Stimulated activated CD8-positive, alpha-beta memory T cell treated with anti-CD3 and anti-CD28 coated beads, Interleukin-2, amount 100 ng/mL, for 48 hours (primary cell): ENCODE measurements at regions not wholly inside any gene's neighbourhood (a gene's known extent, or its start where the extent isn't known, plus 50 kb on each side); places are given as distances from the start of the nearest gene placed in this dataset.
A peak's percentile ranks its signal among the peaks of the same experiment; 100 is the strongest.

ENCODE experiments used
- DNase-seq, 2 donors: peaks; one replicate each; pipeline ENCODE4 v3.0.0-alpha.2; 2020; ENCODE audit warnings: low read depth in 2 of 2

DNA sequence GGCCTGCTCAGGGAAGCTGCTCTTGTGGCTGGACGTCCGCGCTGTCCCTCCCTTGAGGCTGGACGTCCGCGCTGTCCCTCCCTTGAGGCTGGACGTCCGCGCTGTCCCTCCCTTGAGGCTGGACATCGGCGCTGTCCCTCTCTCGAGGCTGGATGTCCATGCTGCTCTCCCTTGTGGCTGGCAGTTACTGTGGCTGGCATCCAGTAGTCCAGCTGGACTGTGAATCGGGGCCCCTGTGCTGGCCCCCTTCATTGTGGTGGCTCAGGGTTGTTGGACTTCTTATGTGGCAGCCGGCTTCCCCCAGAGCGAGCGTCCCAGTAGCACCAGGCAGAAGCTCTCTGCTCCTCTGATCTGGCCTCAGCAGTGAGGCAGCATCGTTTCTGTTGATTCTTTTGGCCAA, 141.5 kb downstream of the IRF8 start:
- no peak for DNase-seq

DNA sequence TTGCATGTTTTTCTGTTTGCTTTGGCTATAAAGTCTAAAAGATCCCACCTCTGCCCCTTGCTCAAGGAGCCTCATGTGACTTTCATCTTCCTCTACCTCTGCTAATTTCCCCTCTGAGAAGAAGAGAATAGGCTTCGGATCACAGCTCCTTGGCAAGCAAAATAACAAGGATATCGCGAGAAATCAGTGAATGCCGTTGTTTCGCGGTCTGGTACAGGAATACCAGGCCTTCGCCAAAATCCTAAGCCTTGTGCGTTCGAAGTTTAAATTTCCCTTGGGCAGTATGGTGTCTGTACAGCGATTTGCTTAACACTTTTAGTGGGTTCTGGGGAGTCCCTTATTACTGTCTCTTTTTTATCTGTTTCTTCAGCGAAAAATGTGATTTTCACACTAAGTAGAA, 142.3 kb downstream of the IRF8 start:
- DNase-seq: no peak

DNA sequence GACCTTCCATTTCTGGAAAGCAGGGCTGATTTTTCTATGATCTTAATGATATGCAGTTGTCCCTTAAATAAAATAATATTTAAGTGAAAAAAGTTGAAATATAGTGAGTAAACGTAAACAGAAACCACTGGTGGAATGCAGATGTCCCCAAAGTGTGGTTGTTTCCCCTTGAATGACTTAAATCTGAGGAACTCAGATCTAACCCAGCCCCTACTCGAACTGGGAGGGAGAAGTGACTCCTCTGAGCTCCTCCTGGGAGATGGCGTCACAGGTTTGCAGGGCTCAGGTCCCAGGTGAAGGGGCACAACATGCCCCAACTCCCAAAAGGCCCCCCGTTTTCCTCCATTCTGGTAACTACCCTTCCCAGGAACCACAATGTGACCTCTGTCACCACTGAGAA, 142.8 kb downstream of the IRF8 start:
- DNase-seq: no peak

DNA sequence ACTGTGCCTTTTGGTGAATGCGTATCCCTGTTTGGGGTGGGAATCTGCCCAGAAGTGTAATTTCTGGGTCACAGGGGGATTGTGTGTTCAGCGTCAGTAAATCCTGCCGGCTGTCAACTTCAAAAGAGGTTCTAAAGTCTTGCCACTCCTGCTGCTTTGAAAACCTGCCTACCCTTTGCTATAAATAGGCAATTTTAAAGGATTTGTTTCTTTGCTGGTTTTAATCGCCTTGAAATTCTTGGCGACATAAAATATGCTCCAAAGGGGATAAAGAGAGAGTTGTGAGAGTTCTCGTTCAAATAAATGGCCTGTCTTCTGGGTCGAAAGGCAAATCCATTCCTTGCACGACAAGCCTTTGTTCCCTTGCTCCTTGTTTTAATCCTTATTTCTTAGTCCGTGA, 143.4 kb downstream of the IRF8 start:
- no peak for DNase-seq

- no peak for DNase-seq
These were observed 144.2 kb downstream of the IRF8 start for GRCh38 chr16:86042996-86043725.

- peak; percentile 39 to 44 for DNase-seq
These were observed 145.3 kb downstream of the IRF8 start for GRCh38 chr16:86044241-86044671.

GRCh38 chr16:86044881-86045590, 146.1 kb downstream of the IRF8 start:
- peak; percentile 25 to 30 for DNase-seq

DNA sequence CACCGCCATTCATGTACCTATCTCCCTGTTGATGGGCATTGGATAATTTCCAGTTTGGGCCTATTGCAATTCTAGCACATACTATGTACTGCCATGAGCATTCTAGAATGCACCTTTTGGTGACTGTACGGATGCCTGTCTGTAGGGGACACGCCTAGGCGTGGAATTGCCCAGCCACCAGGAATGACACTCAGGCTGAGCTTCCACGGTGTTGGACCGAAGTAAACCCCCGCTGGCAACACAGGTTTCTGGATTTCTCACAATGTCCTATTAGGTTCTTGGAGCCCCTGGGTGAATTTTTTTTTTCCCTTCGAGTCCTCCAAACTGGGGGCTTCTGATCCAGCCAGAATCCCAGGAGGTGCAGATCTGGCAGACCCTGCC, 146.6 kb downstream of the IRF8 start:
- DNase-seq: no peak

DNA sequence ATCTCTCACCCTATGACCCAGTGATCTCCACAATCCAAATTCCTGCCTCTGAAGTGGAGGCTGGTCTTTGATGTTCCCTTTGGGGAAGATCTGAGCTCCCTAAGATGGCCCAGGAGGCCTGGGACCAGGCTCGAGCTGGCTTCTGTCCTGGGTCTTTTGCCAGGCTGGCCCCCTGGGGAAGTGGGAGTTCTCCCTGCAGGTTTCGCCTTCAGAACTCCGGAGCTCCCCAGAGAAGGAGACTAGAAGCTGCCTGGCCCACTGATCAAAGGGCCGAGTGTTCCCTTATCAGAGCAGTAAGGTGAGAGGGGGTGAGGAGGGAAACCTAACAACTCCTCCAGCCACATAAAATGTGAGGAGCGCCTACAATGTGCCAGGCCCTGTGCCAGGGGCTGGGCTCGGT, 147.1 kb downstream of the IRF8 start:
- no peak for DNase-seq

DNA sequence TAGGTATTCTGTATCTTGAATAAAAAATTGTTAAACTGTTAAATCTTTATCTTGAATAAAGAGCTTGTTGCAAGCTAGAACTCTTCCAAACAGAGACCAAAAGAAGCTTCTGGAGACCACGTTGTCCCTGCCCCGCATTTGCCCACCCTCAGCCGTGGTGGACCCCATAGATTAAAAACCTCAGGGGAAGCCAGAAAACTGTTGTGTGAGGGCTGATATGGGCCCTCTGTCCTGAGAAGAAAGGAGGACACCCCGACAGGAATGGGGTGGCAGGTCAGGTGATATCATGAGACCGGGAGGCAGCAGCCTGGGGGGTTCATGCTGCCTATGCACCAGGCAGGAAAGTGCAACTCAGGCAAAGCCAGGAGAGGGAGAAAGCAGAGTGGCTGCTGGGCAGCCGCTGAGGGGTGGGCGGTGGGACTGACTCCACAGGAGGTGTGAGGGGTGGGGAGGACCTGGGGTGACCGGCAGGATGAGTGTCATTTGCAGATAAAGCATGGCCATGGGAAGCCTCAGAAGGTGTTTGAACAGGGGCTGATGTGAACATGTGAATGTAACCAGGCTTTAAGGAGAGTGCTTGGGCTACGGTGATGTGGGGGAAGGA, 147.8 kb downstream of the IRF8 start:
- no peak for DNase-seq

DNA sequence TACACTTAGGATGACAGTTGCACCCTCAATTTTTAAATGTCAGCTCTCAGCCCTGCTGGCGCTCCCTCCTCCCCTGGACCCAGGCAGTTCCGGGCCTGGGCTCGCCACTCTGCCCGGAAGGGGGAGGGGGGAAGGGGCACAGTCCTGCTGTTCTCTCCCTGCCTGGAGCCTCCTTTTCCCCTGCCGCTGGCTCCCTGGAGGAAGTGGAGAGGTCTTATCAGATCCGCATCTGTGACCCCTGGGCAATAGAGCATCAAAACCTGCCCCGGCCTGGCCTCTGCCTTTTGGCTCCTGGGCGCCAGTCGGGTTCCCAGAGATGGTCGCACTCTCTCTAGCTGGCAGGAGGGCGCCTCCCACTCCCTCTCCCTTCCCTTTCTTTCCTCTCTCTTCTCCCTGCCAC, 149.3 kb downstream of the IRF8 start:
- DNase-seq: no peak

GRCh38 chr16:86048882-86049585, 150.1 kb downstream of the IRF8 start:
- DNase-seq: no peak

- DNase-seq: no peak
These were observed 150.7 kb downstream of the IRF8 start for GRCh38 chr16:86049641-86050040.

DNA sequence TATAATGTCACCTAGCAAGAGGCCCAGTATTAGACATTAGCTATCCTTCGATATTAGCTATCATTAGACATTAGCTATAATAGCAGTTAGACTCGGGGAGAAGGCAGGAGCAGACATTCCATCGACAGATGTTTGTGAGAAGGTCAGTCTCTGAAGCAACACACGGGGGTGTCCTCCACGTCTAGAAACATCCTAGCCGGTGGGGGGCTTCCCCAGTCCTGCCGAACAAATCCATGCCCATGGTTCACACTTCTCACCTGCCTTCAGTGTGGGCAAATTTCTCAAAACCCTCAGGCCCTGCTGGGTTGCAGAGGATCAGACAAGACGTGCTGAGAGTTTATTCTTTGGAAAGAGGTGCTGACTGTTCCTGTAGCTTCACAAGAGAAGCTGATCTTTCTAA, 151.1 kb downstream of the IRF8 start:
- no peak for DNase-seq

DNA sequence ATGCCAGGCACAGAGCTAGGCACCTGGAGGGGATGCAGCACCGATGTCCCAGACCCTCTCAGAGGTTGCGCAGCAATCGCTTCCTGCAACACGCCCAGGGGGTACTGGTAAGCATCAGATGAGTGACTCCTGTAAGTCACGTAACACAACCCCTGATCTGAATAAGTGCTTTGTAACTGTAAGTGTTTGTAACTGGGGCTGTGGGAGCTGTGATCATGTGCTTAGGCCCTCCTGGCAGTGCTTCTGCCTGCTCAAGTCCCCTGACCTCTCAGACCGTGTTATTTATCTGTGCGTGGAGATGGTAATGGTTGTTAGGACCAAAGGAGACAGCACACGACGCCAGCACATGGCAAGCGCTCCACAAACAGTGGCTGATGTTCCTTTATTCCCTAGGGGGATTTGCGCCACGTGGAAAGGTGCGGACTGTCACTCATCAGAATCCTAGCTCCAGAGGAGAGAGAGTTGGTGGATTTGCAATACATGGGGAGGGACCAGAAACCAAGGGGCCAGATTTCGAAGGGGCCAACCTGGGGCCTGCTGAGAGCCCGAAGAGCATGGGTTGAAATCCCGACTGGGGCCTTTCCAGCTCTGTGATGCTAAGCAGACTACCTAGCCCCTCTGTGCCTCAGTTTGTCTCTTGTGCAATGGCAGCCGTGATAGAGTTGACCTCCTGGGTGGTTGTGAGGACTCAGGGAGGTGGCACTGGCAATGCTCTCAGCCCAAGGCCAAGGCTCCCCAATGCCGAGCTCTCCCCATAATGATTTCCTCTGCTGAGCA, 151.8 kb downstream of the IRF8 start:
- DNase-seq: no peak

DNA sequence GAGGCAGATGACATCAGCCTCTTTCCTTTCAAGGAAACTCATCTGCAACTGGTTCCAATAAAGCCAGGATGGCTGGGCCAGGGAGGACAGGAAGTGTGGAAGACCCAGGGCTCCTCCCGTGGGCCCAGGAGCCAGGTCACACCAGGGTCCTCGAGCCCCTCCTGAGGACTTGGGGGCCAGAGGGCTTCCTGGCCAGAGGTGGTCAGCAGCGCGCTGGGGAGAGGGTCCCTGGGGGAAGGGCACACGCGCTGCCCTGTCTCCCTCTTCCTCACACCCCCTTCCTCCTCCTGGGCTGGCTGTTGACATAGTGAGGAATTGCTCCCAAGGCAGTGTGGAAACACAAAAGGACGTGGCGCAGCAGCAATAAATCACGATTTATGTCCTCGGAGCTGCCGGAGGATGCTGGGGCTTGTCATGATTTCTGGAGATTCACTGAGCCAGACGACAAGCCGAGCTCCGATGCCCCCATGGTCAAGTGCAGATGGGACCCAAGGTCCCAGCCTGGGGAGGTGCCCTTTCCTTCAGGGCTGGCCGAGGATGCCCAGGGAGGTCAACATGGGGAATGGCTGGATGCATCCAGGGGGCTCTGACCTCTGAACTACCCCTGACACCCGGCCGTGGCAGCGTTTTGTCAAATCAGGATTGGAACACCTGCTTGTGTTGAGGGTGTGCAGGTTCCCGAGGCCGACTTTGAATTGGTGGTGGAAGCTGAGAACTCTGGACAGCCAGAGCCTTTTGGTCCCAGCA, 152.6 kb downstream of the IRF8 start:
- no peak for DNase-seq

DNA sequence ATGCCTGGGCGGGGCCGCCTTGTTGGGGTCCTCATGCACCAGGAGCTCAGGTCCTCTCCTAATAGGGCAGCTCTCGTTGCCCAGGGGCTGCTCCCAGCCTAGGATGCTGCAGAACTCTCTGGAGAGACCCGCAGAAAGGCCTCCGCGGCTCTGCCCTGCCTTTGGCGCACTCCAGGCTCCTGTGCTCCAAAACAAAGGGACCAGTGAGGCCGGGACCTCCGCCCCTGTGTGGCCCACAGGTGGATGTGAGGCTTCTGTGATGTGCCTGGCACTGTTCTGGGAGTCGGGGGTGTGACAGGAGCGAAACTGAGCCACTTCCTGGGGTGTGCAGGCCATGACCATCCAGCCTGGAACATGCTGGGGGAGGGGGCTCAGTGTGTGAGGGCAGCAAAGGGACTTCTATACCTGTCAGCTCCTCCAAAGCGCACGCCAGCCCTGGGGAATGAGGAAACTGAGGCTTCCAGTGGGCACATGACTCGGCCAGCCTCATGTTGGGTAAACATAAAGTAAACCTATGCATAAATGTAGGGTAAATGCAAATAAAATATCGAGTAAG, 153.2 kb downstream of the IRF8 start:
- no peak for DNase-seq

- no peak for DNase-seq
These were observed 154.0 kb downstream of the IRF8 start for GRCh38 chr16:86052926-86053325.

- no peak for DNase-seq
These were observed 160.6 kb downstream of the IRF8 start for GRCh38 chr16:86059253-86060171.
